Activated T-helper 1 cell treated with anti-CD3 and anti-CD28 coated beads, Interleukin-12 subunit alpha, Interleukin-12 subunit beta, Interleukin-2, Interleukin-4 antibody, amounts not matched to agents 30 ng/mL and 10 ng/mL and 1 ng/mL, durations not matched to agents 14 hours and 24 hours and 36 hours (primary cell): ENCODE measurements at regions not wholly inside any gene's neighbourhood (a gene's known extent, or its start where the extent isn't known, plus 50 kb on each side); places are given as distances from the start of the nearest gene placed in this dataset.

Experiments used
- DNase-seq: peaks from one replicate; pipeline ENCODE4 v3.0.0; 2021; ENCODE audit warnings: low spot score
- H3K27ac Mint-ChIP-seq: one replicate; pipeline ENCODE4 v1.8.0; 2021; ENCODE audit warnings: mild to moderate bottlenecking, mixed read lengths
- H3K27me3 Mint-ChIP-seq: one replicate; pipeline ENCODE4 v1.8.0; 2022; ENCODE audit warnings: mild to moderate bottlenecking, moderate library complexity, mixed read lengths; ENCODE audit not compliant: insufficient read depth
- H3K36me3 Mint-ChIP-seq: one replicate; pipeline ENCODE4 v1.8.0; 2021; ENCODE audit warnings: low read depth, mixed read lengths
- H3K4me1 Mint-ChIP-seq: one replicate; pipeline ENCODE4 v1.8.0; 2021; ENCODE audit warnings: low read depth, mixed read lengths
- H3K4me3 Mint-ChIP-seq: one replicate; pipeline ENCODE4 v1.8.0; 2021; ENCODE audit warnings: mild to moderate bottlenecking, moderate library complexity, mixed read lengths
- H3K9me3 Mint-ChIP-seq: one replicate; pipeline ENCODE4 v1.8.0; 2021; ENCODE audit warnings: mixed read lengths
- intact Hi-C: fragments of 100-400 bp; cut with micrococcal nuclease; formaldehyde crosslinking; loops from one replicate; pipeline ENCODE4 v1.15.1; 2024

DNA sequence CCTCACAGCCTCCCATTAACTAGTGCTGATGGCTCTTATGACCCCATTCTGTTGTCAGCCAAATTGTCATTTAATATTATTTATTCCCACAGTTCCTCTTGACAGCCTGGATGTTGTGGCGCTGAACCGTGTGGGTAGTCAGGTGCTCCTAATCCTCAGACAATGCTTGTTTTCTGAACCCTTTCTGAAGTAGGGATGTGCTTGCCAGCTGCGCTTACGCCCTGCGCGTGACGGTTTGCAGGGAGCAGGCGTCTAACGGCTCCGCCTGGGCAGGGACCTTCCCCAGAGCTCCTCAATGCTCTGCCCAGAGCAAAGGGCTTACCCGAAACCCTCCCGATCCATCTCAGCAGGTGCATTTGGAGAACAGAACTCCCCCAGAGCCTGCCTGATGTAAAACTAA is 358.2 kb upstream of the MYT1L start:
- H3K4me1 Mint-ChIP-seq, result peaks cover 9% of the 10 kb centered on the region
- intact Hi-C loops, result no loop called here
- no peak for DNase-seq

GRCh38 chr2:2688254-2688653 is 357.2 kb upstream of the MYT1L start:
- intact Hi-C loops, result no loop called here
- no peaks in the 10 kb centered on the region for H3K27me3 Mint-ChIP-seq
- no peak overlapping the region for H3K27ac Mint-ChIP-seq
- H3K4me3 Mint-ChIP-seq, result no peak overlapping the region
- no peaks in the 10 kb centered on the region for H3K9me3 Mint-ChIP-seq
- H3K4me1 Mint-ChIP-seq, result peaks cover 9% of the 10 kb centered on the region
- DNase-seq, result no peak
- H3K36me3 Mint-ChIP-seq, result no peaks in the 10 kb centered on the region

More for the DNA sequence above, 358.2 kb upstream of the MYT1L start:
- Mint-ChIP-seq H3K4me3 (no peak overlapping the region), H3K27me3 (peaks cover 2% of the 10 kb centered on the region), H3K36me3 (no peaks in the 10 kb centered on the region), H3K27ac (no peak overlapping the region), H3K9me3 (no peaks in the 10 kb centered on the region)

DNA sequence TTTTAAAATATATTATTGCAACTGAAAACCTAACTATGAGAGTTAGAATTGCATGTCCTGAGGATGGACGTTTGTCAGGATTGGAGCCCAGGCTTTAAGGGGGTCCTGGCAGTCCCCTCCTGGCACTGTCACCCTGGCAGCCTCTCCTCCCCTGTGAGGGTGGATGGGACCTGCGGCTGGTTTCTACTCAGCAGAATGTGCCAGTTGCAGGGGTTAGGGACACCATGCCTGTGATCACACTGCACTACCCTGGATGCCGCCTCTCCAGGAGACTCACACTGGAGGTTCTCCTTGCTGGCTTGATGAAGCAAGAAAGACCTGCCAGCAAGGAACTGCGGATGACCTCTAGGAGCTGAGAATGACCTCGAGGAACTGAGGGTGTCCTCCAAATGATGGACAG is 356.7 kb upstream of the MYT1L start:
- DNase-seq, result no peak
- Mint-ChIP-seq H3K4me1 (peaks cover 9% of the 10 kb centered on the region), H3K27ac (no peak overlapping the region), H3K4me3 (no peak overlapping the region), H3K27me3 (no peaks in the 10 kb centered on the region), H3K36me3 (no peaks in the 10 kb centered on the region), H3K9me3 (no peaks in the 10 kb centered on the region)
- intact Hi-C loops, result no loop called here

DNA sequence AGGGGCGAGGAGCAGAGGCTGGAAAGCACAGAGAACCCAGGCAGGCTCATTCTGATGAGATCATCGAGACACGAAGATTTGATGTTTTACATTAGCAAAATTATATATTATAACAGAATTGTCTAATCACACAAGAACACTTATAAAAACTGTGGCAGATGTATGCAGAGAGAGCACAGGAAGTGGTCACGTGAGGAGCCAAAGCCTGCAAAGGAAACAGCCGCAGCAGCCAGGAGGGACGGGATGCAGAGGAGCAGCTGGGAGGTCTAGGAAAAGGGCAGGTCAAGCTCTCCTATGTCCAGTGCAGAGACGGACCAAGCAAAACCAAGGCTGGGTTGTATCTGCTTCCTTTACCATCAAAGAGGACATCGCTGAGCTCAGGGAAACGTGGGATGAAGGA is 355.1 kb upstream of the MYT1L start:
- H3K27ac Mint-ChIP-seq, result peak overlapping the region; percentile 27
- no peak overlapping the region for H3K4me3 Mint-ChIP-seq
- no peak for DNase-seq
- no peaks in the 10 kb centered on the region for H3K9me3 Mint-ChIP-seq
- no peaks in the 10 kb centered on the region for H3K27me3 Mint-ChIP-seq
- no peaks in the 10 kb centered on the region for H3K36me3 Mint-ChIP-seq
- intact Hi-C loops, result no loop called here
- H3K4me1 Mint-ChIP-seq, result peaks cover 16% of the 10 kb centered on the region

DNA sequence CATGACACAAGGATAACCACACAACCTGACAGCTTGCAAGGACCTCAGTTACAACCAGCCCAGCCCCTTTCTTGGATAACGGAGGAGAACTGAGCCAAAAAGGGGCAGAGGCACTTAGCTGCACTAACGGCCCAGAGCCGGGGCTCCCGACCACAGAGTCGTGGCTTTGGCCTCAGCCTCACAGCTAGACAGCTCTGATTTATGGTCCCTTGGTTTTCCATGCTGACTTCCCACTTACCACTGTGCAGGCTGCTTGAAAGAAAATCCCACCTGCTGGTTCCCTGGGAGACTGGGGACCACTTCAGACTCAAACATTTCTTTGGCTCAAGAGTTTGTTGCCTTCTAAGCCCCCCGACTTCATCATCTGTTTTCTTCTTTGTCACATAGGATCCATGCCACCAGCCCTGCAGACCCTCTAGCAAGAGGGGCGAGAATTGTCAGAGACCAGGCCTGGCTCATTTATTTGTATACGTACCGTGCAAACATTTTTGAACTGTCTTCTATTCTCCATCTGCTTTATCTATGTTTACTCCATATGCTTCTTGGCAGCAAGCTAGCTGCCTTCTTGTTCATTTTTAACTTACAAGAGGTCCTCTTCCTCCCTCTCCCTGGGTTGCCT is 352.6 kb upstream of the MYT1L start:
- intact Hi-C loops, result no loop called here
- no peak overlapping the region for H3K4me3 Mint-ChIP-seq
- no peaks in the 10 kb centered on the region for H3K36me3 Mint-ChIP-seq
- H3K27ac Mint-ChIP-seq, result no peak overlapping the region
- peaks cover 16% of the 10 kb centered on the region for H3K4me1 Mint-ChIP-seq
- DNase-seq, result no peak
- no peaks in the 10 kb centered on the region for H3K9me3 Mint-ChIP-seq
- H3K27me3 Mint-ChIP-seq, result no peaks in the 10 kb centered on the region

DNA sequence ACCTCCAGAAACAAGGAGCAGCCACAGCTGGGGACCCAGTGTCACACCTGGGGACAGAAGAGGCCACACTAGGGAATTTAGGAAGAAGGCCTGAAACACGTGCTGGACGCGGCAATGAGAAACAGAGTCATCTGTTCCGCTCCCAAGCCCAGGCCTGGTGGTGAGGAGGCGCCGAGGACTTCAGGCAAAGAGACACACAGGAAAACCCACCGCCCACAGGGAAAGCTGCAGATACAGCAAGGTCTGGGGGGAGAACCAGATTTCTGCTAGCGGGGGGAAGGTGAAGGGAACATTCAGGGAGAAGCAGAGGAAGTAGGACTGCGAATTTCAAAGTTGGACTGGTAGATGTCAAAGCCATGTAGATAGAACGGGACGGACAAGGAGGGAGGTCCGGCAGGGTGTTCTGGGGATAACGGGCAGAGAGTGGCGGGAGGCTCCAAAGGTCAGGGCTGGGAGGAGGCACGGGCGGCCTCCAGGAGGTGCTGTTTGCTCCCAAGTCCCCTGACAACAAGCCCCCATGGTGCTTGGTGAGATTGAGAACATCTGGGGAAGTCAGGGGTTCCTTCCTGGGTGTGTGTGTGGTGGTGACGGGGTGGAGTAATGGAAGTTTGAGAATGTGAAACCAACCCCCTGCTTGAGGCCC is 351.7 kb upstream of the MYT1L start:
- Mint-ChIP-seq H3K4me1 (peaks cover 16% of the 10 kb centered on the region), H3K27ac (no peak overlapping the region), H3K27me3 (no peaks in the 10 kb centered on the region), H3K4me3 (no peak overlapping the region), H3K36me3 (no peaks in the 10 kb centered on the region), H3K9me3 (no peaks in the 10 kb centered on the region)
- DNase-seq, result no peak
- intact Hi-C loops, result no loop called here

- no peak overlapping the region for H3K27ac Mint-ChIP-seq
- DNase-seq, result no peak
- no peaks in the 10 kb centered on the region for H3K9me3 Mint-ChIP-seq
- no peaks in the 10 kb centered on the region for H3K36me3 Mint-ChIP-seq
- H3K4me3 Mint-ChIP-seq, result no peak overlapping the region
- intact Hi-C loops, result no loop called here
- H3K27me3 Mint-ChIP-seq, result no peaks in the 10 kb centered on the region
- peaks cover 16% of the 10 kb centered on the region for H3K4me1 Mint-ChIP-seq
These were observed 350.7 kb upstream of the MYT1L start for GRCh38 chr2:2681711-2682251.

DNA sequence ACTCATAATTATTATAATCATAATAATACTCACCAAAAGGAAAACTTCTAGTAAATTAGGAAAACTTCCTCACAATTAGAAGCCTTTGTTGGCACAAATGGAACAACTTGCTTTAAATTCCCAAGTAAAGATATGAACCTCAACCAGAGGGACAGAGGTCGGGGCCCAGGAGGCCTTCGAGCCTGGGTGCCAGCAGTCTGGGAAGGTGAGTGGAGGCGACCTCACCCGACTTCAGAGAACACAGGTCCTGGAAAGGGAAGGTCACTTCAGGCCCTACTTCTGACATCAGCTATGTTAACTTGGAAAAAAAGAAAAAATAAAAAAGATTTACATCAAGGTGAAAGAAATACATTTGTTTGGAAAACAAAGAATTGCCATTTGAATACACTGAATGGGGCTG is 350.0 kb upstream of the MYT1L start:
- Mint-ChIP-seq H3K9me3 (no peaks in the 10 kb centered on the region), H3K27ac (no peak overlapping the region), H3K4me3 (no peak overlapping the region), H3K4me1 (peaks cover 11% of the 10 kb centered on the region), H3K27me3 (no peaks in the 10 kb centered on the region), H3K36me3 (no peaks in the 10 kb centered on the region)
- intact Hi-C loops, result no loop called here
- DNase-seq, result no peak

DNA sequence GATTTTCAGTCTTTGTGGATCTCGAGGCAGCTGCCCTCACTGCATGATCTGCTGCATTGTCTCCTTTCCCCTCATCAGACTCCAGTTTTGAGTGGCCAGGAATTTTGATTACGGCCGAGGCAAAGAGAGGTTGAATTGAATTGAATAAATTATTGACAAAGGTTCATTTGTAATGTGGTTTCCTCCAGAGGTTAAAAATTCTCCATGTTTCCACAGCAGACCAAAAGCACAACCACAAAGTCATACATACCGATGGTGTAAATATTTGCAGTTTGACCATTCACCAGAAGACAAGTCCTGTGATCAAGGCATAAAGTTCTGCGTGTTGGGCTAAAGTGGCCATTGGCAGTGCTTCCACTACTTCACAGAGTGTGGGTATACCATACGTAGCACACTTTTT is 343.8 kb upstream of the MYT1L start:
- H3K4me3 Mint-ChIP-seq, result no peak overlapping the region
- H3K27ac Mint-ChIP-seq, result no peak overlapping the region
- H3K4me1 Mint-ChIP-seq, result no peaks in the 10 kb centered on the region
- no peaks in the 10 kb centered on the region for H3K36me3 Mint-ChIP-seq
- peaks cover 2% of the 10 kb centered on the region for H3K27me3 Mint-ChIP-seq
- intact Hi-C loops, result no loop called here
- no peak for DNase-seq
- no peaks in the 10 kb centered on the region for H3K9me3 Mint-ChIP-seq

GRCh38 chr2:2673406-2673805 is 342.3 kb upstream of the MYT1L start:
- H3K4me3 Mint-ChIP-seq, result no peak overlapping the region
- no peak overlapping the region for H3K27ac Mint-ChIP-seq
- intact Hi-C loops, result no loop called here
- H3K9me3 Mint-ChIP-seq, result no peaks in the 10 kb centered on the region
- no peaks in the 10 kb centered on the region for H3K4me1 Mint-ChIP-seq
- H3K27me3 Mint-ChIP-seq, result peaks cover 2% of the 10 kb centered on the region
- no peak for DNase-seq
- no peaks in the 10 kb centered on the region for H3K36me3 Mint-ChIP-seq

DNA sequence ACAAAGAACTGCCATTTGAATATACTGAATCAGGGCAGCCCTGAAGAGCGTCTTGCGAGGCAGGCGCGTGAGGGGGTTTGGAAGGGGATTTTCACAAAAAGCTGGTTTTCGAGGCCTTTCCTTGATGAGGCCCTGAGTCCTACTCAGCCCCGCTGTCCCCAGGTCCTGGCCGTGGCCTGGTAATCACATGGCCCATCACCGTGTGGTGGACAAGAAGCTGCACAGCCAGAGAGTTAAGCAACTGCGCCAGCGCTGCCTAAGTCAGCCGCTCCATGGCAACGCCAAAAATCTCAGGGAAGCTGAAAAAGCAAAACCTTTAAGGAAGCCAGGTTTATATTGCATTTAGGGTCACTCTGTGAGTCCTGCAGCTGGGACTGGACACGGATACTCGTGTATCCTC is 341.2 kb upstream of the MYT1L start:
- Mint-ChIP-seq H3K27me3 (peaks cover 2% of the 10 kb centered on the region), H3K36me3 (no peaks in the 10 kb centered on the region), H3K27ac (no peak overlapping the region), H3K9me3 (no peaks in the 10 kb centered on the region), H3K4me3 (no peak overlapping the region), H3K4me1 (no peaks in the 10 kb centered on the region)
- no peak for DNase-seq
- intact Hi-C loops, result no loop called here

DNA sequence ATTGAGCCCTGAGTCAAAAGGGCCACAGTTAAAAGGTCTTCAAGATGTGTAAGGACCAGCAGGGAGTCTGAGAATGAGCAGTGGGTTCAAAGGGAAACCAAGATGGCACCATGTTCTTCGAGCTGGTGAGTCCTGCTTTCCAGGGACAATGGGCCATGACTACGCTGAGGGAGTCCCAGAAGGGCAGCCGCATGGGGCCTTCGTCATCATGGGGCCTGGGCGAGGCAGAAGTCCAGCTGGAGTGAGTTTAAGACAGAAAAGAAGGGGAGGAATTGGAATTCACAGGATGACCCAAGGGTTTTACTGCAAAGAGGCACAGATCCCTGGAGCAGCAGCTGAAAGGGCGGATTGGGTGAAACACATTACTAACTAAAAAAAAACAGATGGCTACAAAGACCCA is 340.8 kb upstream of the MYT1L start:
- DNase-seq, result no peak
- Mint-ChIP-seq H3K36me3 (no peaks in the 10 kb centered on the region), H3K27me3 (peaks cover 2% of the 10 kb centered on the region), H3K9me3 (no peaks in the 10 kb centered on the region), H3K27ac (no peak overlapping the region), H3K4me3 (no peak overlapping the region), H3K4me1 (no peaks in the 10 kb centered on the region)
- intact Hi-C loops, result no loop called here

DNA sequence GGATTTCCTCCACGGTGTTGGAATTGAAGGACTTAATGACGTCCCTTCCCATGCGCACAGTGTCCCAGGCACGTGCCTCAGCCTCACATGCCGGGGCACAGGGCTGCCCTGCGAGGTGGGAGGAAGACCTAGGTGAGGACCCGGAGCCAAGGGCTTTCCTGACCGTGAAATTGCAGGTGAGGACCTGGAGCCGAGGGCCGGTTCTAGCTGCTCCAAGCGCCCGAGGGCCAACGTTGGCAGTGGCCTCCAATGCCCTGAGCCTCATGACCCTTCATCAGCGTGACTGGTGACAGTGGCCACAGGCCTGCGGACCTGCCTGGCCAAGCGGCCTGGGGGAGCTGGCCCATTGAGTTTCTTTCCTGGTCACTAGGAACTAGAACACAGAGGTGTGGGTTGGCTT is 338.2 kb upstream of the MYT1L start:
- no peaks in the 10 kb centered on the region for H3K27me3 Mint-ChIP-seq
- no peaks in the 10 kb centered on the region for H3K36me3 Mint-ChIP-seq
- DNase-seq, result no peak
- H3K27ac Mint-ChIP-seq, result no peak overlapping the region
- H3K4me1 Mint-ChIP-seq, result no peaks in the 10 kb centered on the region
- H3K9me3 Mint-ChIP-seq, result no peaks in the 10 kb centered on the region
- no peak overlapping the region for H3K4me3 Mint-ChIP-seq
- intact Hi-C loops, result no loop called here
